GM12892 (cell line): ENCODE measurements at regions not wholly inside any gene's neighbourhood (a gene's known extent, or its start where the extent isn't known, plus 50 kb on each side); places are given as distances from the start of the nearest gene placed in this dataset.

Source experiments
- POLR2A ChIP-seq: IDR thresholded peaks from 2 replicates; pipeline ENCODE4 v1.6.1; 2011; ENCODE audit warnings: low read depth, low read length, control low read depth
- POLR2AphosphoS5 ChIP-seq: IDR thresholded peaks from 2 replicates; pipeline ENCODE4 v1.6.1; 2011; ENCODE audit warnings: low read depth, low read length, control low read depth
- TAF1 ChIP-seq: IDR thresholded peaks from 2 replicates; pipeline ENCODE4 v1.6.1; 2011; ENCODE audit warnings: low read depth, mild to moderate bottlenecking, control low read depth, low read length, borderline replicate concordance

GRCh38 chr4:1512738-1513660 lies 106.8 kb upstream of the NKX1-1 start:
- no peak for TF ChIP-seq POLR2AphosphoS5
- no peak for TF ChIP-seq POLR2A
- TF ChIP-seq TAF1, result no peak
